Left lung (tissue), 4 donors: ENCODE measurements at regions not wholly inside any gene's neighbourhood (a gene's known extent, or its start where the extent isn't known, plus 50 kb on each side); places are given as distances from the start of the nearest gene placed in this dataset.

Source experiments
- ATAC-seq: fragments of 200-7000 bp; cut with Tn5 transposase; one replicate; pipeline ENCODE4 v1.9.1; 2020; ENCODE audit warnings: moderate library complexity
- DNase-seq, 4 donors: peaks; one replicate each; pipeline ENCODE4 v3.0.0-alpha.2; 2013 to 2020
- H3K27ac ChIP-seq, 2 donors: fragments of 200-600 bp; sonication (generic) in 1 of 2; one replicate each; pipeline versions ENCODE4 v1.5.0 to v1.8.0; 2020 to 2021
- H3K27me3 ChIP-seq, 2 donors: fragments of 200-600 bp; sonication (generic) in 1 of 2; one replicate each; pipeline versions ENCODE4 v1.5.0 to v1.8.0; 2020 to 2021
- H3K36me3 ChIP-seq, 2 donors: fragments of 200-600 bp; sonication (generic) in 1 of 2; one replicate each; pipeline versions ENCODE4 v1.5.0 to v1.8.0; 2020 to 2021
- H3K4me1 ChIP-seq, 2 donors: fragments of 200-600 bp; one replicate each; pipeline ENCODE4 v1.8.0; 2021
- H3K4me3 ChIP-seq, 2 donors: fragments of 200-600 bp; sonication (generic) in 1 of 2; one replicate each; pipeline versions ENCODE4 v1.5.0 to v1.8.0; 2020 to 2021; ENCODE audit warnings: mild to moderate bottlenecking in 1 of 2
- H3K9me3 ChIP-seq, 2 donors: fragments of 200-600 bp; sonication (generic) in 1 of 2; one replicate each; pipeline versions ENCODE4 v1.5.0 to v1.8.0; 2020 to 2021
- CTCF ChIP-seq, 2 donors: fragments of 200-600 bp; sonication (generic) in 1 of 2; IDR thresholded peaks; one replicate each; pipeline versions ENCODE4 v1.5.0 to v1.8.0; 2021; ENCODE audit warnings: antibody characterized with exemption in 2 of 2
- intact Hi-C, 2 donors: fragments of 100-400 bp; cut with DNase I; formaldehyde crosslinking; loops; one replicate each; pipeline versions ENCODE4 v1.11.2 to v1.14.2; 2022
- donor health status: DM: no; HTN: yes; CAD: no.
- donor health status: DM: no; HTN: no; CAD: no.

DNA sequence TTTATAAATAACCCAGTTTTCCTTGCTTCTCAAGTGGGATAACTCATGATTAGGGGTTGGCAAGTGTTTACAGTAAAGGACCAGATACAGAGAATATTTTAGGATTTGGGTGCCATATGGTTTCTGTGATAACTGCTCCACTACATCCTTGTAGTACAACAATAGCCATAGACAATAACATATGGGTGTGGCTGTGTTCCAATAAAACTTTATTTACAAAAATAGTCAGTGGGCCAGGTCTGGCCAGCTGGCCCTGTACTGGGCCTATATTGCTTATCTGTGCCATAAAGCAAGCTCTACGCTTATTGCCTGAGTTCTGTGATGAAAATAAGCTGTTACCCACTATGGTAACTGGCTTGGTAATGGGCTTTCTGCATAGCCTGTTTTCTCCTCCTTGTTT is 386.5 kb upstream of the RBFOX1 start:
- ATAC-seq (no peak), DNase-seq (no peak)
- Histone ChIP-seq H3K36me3 (no peaks in the 10 kb centered on the region), H3K4me1 (no peaks in the 10 kb centered on the region), H3K27ac (no peak overlapping the region), H3K9me3 (peaks cover 0 to 4% of the 10 kb centered on the region in 2 donors), H3K4me3 (no peak overlapping the region), H3K27me3 (no peaks in the 10 kb centered on the region)
- TF ChIP-seq CTCF (IDR thresholded peaks at IDR 0.05) = no peak
- intact Hi-C loops = no loop called here

- no peak overlapping the region for H3K4me3 ChIP-seq
- H3K27ac ChIP-seq = no peak overlapping the region
- no peak for TF ChIP-seq CTCF (IDR thresholded peaks at IDR 0.05)
- intact Hi-C loops = no loop called here
- ATAC-seq (no peak), DNase-seq (no peak)
- H3K27me3 ChIP-seq = no peaks in the 10 kb centered on the region
- H3K9me3 ChIP-seq = peaks cover 0 to 4% of the 10 kb centered on the region in 2 donors
- no peaks in the 10 kb centered on the region for H3K4me1 ChIP-seq
- no peaks in the 10 kb centered on the region for H3K36me3 ChIP-seq
These were observed 391.7 kb upstream of the RBFOX1 start for GRCh38 chr16:6940968-6941367.

GRCh38 chr16:6937641-6938040 is 395.0 kb upstream of the RBFOX1 start:
- intact Hi-C loops = no loop called here
- ATAC-seq = no peak
- Histone ChIP-seq H3K9me3 (no peaks in the 10 kb centered on the region), H3K27me3 (no peaks in the 10 kb centered on the region), H3K4me1 (no peaks in the 10 kb centered on the region), H3K4me3 (no peak overlapping the region), H3K27ac (no peak overlapping the region), H3K36me3 (no peaks in the 10 kb centered on the region)
- no peak for TF ChIP-seq CTCF (IDR thresholded peaks at IDR 0.05)
- DNase-seq = no peak

- no peaks in the 10 kb centered on the region for H3K27me3 ChIP-seq
- no peaks in the 10 kb centered on the region for H3K4me1 ChIP-seq
- DNase-seq (no peak), ATAC-seq (no peak)
- no peaks in the 10 kb centered on the region for H3K36me3 ChIP-seq
- H3K27ac ChIP-seq = no peak overlapping the region
- no peak overlapping the region for H3K4me3 ChIP-seq
- no peak for TF ChIP-seq CTCF (IDR thresholded peaks at IDR 0.05)
- intact Hi-C loops = no loop called here
- peaks cover 0 to 3% of the 10 kb centered on the region in 2 donors for H3K9me3 ChIP-seq
These were observed 399.7 kb upstream of the RBFOX1 start for GRCh38 chr16:6932871-6933385.

DNA sequence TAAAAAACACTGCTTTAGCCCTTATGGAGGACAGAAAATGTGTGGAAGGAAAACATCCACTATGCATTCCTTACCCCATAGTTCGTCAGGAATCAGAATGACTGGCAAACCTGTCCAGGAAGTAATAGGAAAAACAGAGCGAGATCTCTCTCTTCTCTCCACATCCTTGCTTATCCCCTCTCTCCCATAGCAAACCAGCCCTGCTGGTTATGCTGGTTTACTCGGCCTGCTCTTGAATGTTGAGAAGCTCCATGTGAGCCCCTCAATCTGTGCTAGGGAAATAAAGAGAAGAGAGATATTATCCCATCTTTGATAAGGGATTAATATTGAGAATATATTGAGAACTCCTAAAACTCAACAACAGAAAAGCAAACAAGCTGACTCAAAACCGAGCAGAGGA is 402.8 kb upstream of the RBFOX1 start:
- intact Hi-C loops = no loop called here
- no peak overlapping the region for H3K4me3 ChIP-seq
- H3K9me3 ChIP-seq = peaks cover 0 to 3% of the 10 kb centered on the region in 2 donors
- H3K4me1 ChIP-seq = no peaks in the 10 kb centered on the region
- H3K27ac ChIP-seq = no peak overlapping the region
- TF ChIP-seq CTCF (IDR thresholded peaks at IDR 0.05) = no peak
- no peak for DNase-seq
- no peak for ATAC-seq
- H3K36me3 ChIP-seq = no peaks in the 10 kb centered on the region
- no peaks in the 10 kb centered on the region for H3K27me3 ChIP-seq
